Fibroblast of pulmonary artery (primary cell): ENCODE measurements at regions not wholly inside any gene's neighbourhood (a gene's known extent, or its start where the extent isn't known, plus 50 kb on each side); places are given as distances from the start of the nearest gene placed in this dataset.
A peak's percentile ranks its signal among the peaks of the same experiment; 100 is the strongest.

Experiments
- DNase-seq: peaks from one replicate; pipeline ENCODE4 v3.0.0-alpha.2; 2010; ENCODE audit warnings: low read depth
- H3K4me3 ChIP-seq: replicated peaks from 2 replicates; pipeline ENCODE4 v1.5.1; 2011; ENCODE audit warnings: low read depth, mild to moderate bottlenecking, control low read depth, low read length, moderate library complexity
- CTCF ChIP-seq: IDR thresholded peaks from 2 replicates; pipeline ENCODE4 v1.5.1; 2011; ENCODE audit warnings: mild to moderate bottlenecking, control low read depth, low read length, inconsistent platforms; ENCODE audit errors: missing control alignments

GRCh38 chr14:86790408-86791364, 1202.3 kb downstream of the GALC start:
- TF ChIP-seq CTCF: peak; percentile 10
- DNase-seq: no peak
- H3K4me3 ChIP-seq: no peak overlapping the region

GRCh38 chr14:86788224-86788623, 1204.8 kb downstream of the GALC start:
- no peak overlapping the region for H3K4me3 ChIP-seq
- DNase-seq: peak; percentile 20
- TF ChIP-seq CTCF: no peak

GRCh38 chr14:86787717-86788116, 1205.3 kb downstream of the GALC start:
- DNase-seq: peak; percentile 67
- no peak for TF ChIP-seq CTCF
- no peak overlapping the region for H3K4me3 ChIP-seq

GRCh38 chr14:86782092-86782580, 1210.8 kb downstream of the GALC start:
- no peak for DNase-seq
- TF ChIP-seq CTCF: no peak
- no peak overlapping the region for H3K4me3 ChIP-seq

- DNase-seq: no peak
- TF ChIP-seq CTCF: no peak
- H3K4me3 ChIP-seq: no peak overlapping the region
Observed at GRCh38 chr14:86780876-86781510, 1212.0 kb downstream of the GALC start.

GRCh38 chr14:86780461-86780860, 1212.5 kb downstream of the GALC start:
- no peak overlapping the region for H3K4me3 ChIP-seq
- no peak for DNase-seq
- no peak for TF ChIP-seq CTCF
